Uterus (tissue), 2 donors: ENCODE measurements at regions not wholly inside any gene's neighbourhood (a gene's known extent, or its start where the extent isn't known, plus 50 kb on each side); places are given as distances from the start of the nearest gene placed in this dataset.

Experiments
- CTCF ChIP-seq, 4 experiments: fragments of 200-600 bp in 2 of 4; fragments of 450-650 bp in 2 of 4; sonication (generic) in 2 of 4; IDR thresholded peaks; one replicate each; pipeline ENCODE4 v1.5.1; 2016 to 2019; ENCODE audit warnings: antibody characterized with exemption in 4 of 4, mild to moderate bottlenecking in 2 of 4, moderate library complexity in 1 of 4
- POLR2A ChIP-seq, 2 donors: fragments of 450-650 bp; IDR thresholded peaks; one replicate each; pipeline ENCODE4 v1.6.1; 2016; ENCODE audit warnings: antibody characterized with exemption in 2 of 2, mild to moderate bottlenecking in 1 of 2, moderate library complexity in 1 of 2

GRCh38 chr3:175911937-175912336 lies 1052.8 kb downstream of the NAALADL2 start:
- no peak for TF ChIP-seq CTCF (IDR thresholded peaks at IDR 0.05)
- no peak for TF ChIP-seq POLR2A (IDR thresholded peaks at IDR 0.05)
